Adrenal gland (tissue), 9 donors: ENCODE measurements at regions not wholly inside any gene's neighbourhood (a gene's known extent, or its start where the extent isn't known, plus 50 kb on each side); places are given as distances from the start of the nearest gene placed in this dataset.

Experiments
- DNase-seq, 7 donors: peaks; one replicate each; pipeline ENCODE4 v3.0.0-alpha.2; 2019 to 2020
- H3K27ac ChIP-seq, 5 donors: fragments of 200-600 bp; sonication (generic) in 4 of 5; 1 replicate in 3 of 5; 2 replicates in 2 of 5; pipeline versions ENCODE4 v1.5.1 to v1.8.0; 2016 to 2020; ENCODE audit warnings: mild to moderate bottlenecking in 1 of 5
- H3K27me3 ChIP-seq: fragments of 200-600 bp; 2 replicates; pipeline ENCODE4 v1.8.0; 2021
- H3K36me3 ChIP-seq, 2 donors: fragments of 200-600 bp; replicated peaks in 1 of 2; 1 replicate in 1 of 2; 2 replicates in 1 of 2; pipeline versions ENCODE4 v1.5.1 to v1.8.0; 2018 to 2022
- H3K4me1 ChIP-seq, 2 donors: fragments of 200-600 bp; replicated peaks in 1 of 2; 1 replicate in 1 of 2; 2 replicates in 1 of 2; pipeline versions ENCODE4 v1.5.1 to v1.8.0; 2018 to 2021
- H3K4me3 ChIP-seq, 4 donors: fragments of 200-600 bp; sonication (generic) in 3 of 4; one replicate each; pipeline ENCODE4 v1.5.1; 2016 to 2018
- H3K9me3 ChIP-seq, 3 donors: fragments of 200-600 bp; sonication (generic) in 1 of 3; replicated peaks in 1 of 3; 1 replicate in 2 of 3; 2 replicates in 1 of 3; pipeline versions ENCODE4 v1.5.1 to v1.8.0; 2016 to 2021
- CTCF ChIP-seq, 6 experiments: fragments of 450-650 bp in 4 of 6; fragments of 200-600 bp in 2 of 6; sonication (generic) in 1 of 6; IDR thresholded peaks; 1 replicate in 5 of 6; 2 replicates in 1 of 6; pipeline versions ENCODE4 v1.5.1 to v1.8.0; 2016 to 2021; ENCODE audit warnings: antibody characterized with exemption in 6 of 6, mild to moderate bottlenecking in 2 of 6, moderate library complexity in 1 of 6
- POLR2A ChIP-seq, 2 donors: fragments of 450-650 bp; IDR thresholded peaks; one replicate each; pipeline ENCODE4 v1.6.1; 2017; ENCODE audit warnings: antibody characterized with exemption in 2 of 2, mild to moderate bottlenecking in 2 of 2, moderate library complexity in 1 of 2
- WGBS, 4 donors: extraction: QIAGEN DNeasy Blood & Tissue Kit in 2 of 4; methylation state at CpG; one replicate each; pipeline versions ENCODE4 v1.1.5 to v1.1.7; 2013 to 2017; 5-methylcytosine and 5-hydroxymethylcytosine counted together
- intact Hi-C, 2 donors: fragments of 100-400 bp; cut with DNase I; formaldehyde crosslinking; loops; one replicate each; pipeline versions ENCODE4 v1.14.1 to v1.15.0; 2022 to 2023
- donor health status: healthy with polysubstance abuse.
- donor health status: Bipolar disorder and iron deficiency.
- donor health status: DM: yes; HTN: yes; CAD: no.
- donor health status: DM: no; HTN: no; CAD: no.
- donor health status: DM: no; HTN: no; CAD: no.

GRCh38 chr1:118589238-118589846, 398.8 kb downstream of the TBX15 start:
- Histone ChIP-seq H3K4me3 (no peak overlapping the region), H3K36me3 (no peaks in the 10 kb centered on the region), H3K27ac (no peak overlapping the region), H3K4me1 (no peaks in the 10 kb centered on the region), H3K27me3 (no peaks in the 10 kb centered on the region), H3K9me3 (no peaks in the 10 kb centered on the region)
- no peak for DNase-seq
- WGBS, 4 donors = 13 to 20% (median 19%) methylated on average over 5 of the region's 5 CpGs
- TF ChIP-seq CTCF (IDR thresholded peaks at IDR 0.05) (no peak), POLR2A (IDR thresholded peaks at IDR 0.05) (no peak)
- intact Hi-C loops = no loop called here

- H3K27ac ChIP-seq = no peak overlapping the region
- no peak for TF ChIP-seq CTCF (IDR thresholded peaks at IDR 0.05)
- H3K27me3 ChIP-seq = no peaks in the 10 kb centered on the region
- intact Hi-C loops = no loop called here
- H3K36me3 ChIP-seq = no peaks in the 10 kb centered on the region
- no peaks in the 10 kb centered on the region for H3K9me3 ChIP-seq
- no peak for DNase-seq
- no peaks in the 10 kb centered on the region for H3K4me1 ChIP-seq
- H3K4me3 ChIP-seq = no peak overlapping the region
Measured at GRCh38 chr1:118588566-118588965, 399.6 kb downstream of the TBX15 start.

GRCh38 chr1:118578276-118578675, 393.2 kb upstream of the SPAG17 start:
- H3K4me3 ChIP-seq = no peak overlapping the region
- H3K36me3 ChIP-seq = no peaks in the 10 kb centered on the region
- intact Hi-C loops = no loop called here
- no peak overlapping the region for H3K27ac ChIP-seq
- H3K9me3 ChIP-seq = peaks cover 0 to 14% (median 0%) of the 10 kb centered on the region in 3 donors
- no peaks in the 10 kb centered on the region for H3K4me1 ChIP-seq
- H3K27me3 ChIP-seq = no peaks in the 10 kb centered on the region
- TF ChIP-seq CTCF (IDR thresholded peaks at IDR 0.05) (no peak), POLR2A (IDR thresholded peaks at IDR 0.05) (no peak)
- no peak for DNase-seq

GRCh38 chr1:118575060-118575459, 390.0 kb upstream of the SPAG17 start:
- H3K27ac ChIP-seq = no peak overlapping the region
- no peak overlapping the region for H3K4me3 ChIP-seq
- H3K27me3 ChIP-seq = no peaks in the 10 kb centered on the region
- TF ChIP-seq POLR2A (IDR thresholded peaks at IDR 0.05) (no peak), CTCF (IDR thresholded peaks at IDR 0.05) (no peak)
- intact Hi-C loops = no loop called here
- no peak for DNase-seq
- no peaks in the 10 kb centered on the region for H3K4me1 ChIP-seq
- H3K9me3 ChIP-seq = peaks cover 0 to 14% (median 0%) of the 10 kb centered on the region in 3 donors
- 87 to 98% (median 96%) methylated on average over 2 of the region's 2 CpGs for WGBS, 4 donors
- H3K36me3 ChIP-seq = no peaks in the 10 kb centered on the region
